ENCODE measurements at regions not wholly inside any gene's neighbourhood (a gene's known extent, or its start where the extent isn't known, plus 50 kb on each side); places are given as distances from the start of the nearest gene placed in this dataset.
A peak's percentile ranks its signal among the peaks of the same experiment; 100 is the strongest.

GRCh38 chr6:11296449-11297375 is 64.2 kb upstream of the NEDD9 start:
- Histone ChIP-seq H3K4me3 (no peak overlapping the region), H3K27ac (no peak overlapping the region), H3K9me3 (no peaks in the 10 kb centered on the region), H3K27me3 (no peaks in the 10 kb centered on the region), H3K36me3 (no peaks in the 10 kb centered on the region), H3K4me1 (peaks cover 11% of the 10 kb centered on the region)
- intact Hi-C loops (cut with DNase I), result no loop called here
- DNase-seq (no peak), ATAC-seq (peak; percentile 43)
- no peak for TF ChIP-seq CTCF (IDR thresholded peaks at IDR 0.05)

GRCh38 chr6:11295969-11296368 is 63.5 kb upstream of the NEDD9 start:
- no peak overlapping the region for H3K27ac ChIP-seq
- intact Hi-C loops (cut with DNase I), result no loop called here
- H3K9me3 ChIP-seq, result no peaks in the 10 kb centered on the region
- TF ChIP-seq CTCF (IDR thresholded peaks at IDR 0.05), result no peak
- DNase-seq (no peak), ATAC-seq (no peak)
- H3K4me3 ChIP-seq, result no peak overlapping the region
- peaks cover 11% of the 10 kb centered on the region for H3K4me1 ChIP-seq
- no peaks in the 10 kb centered on the region for H3K36me3 ChIP-seq
- no peaks in the 10 kb centered on the region for H3K27me3 ChIP-seq

- Histone ChIP-seq H3K9me3 (no peaks in the 10 kb centered on the region), H3K27ac (no peak overlapping the region), H3K4me3 (no peak overlapping the region), H3K36me3 (no peaks in the 10 kb centered on the region), H3K4me1 (peaks cover 11% of the 10 kb centered on the region), H3K27me3 (no peaks in the 10 kb centered on the region)
- no peak for DNase-seq
- peak; percentile 6 for ATAC-seq
- intact Hi-C loops (cut with DNase I), result no loop called here
- no peak for TF ChIP-seq CTCF (IDR thresholded peaks at IDR 0.05)
These were observed 61.8 kb upstream of the NEDD9 start for GRCh38 chr6:11294228-11294627.

- peak overlapping the region; percentile 30 for H3K4me3 ChIP-seq
- H3K9me3 ChIP-seq, result no peaks in the 10 kb centered on the region
- DNase-seq (no peak), ATAC-seq (peak; percentile 66)
- H3K36me3 ChIP-seq, result no peaks in the 10 kb centered on the region
- H3K27ac ChIP-seq, result peak overlapping the region; percentile 67
- peaks cover 13% of the 10 kb centered on the region for H3K4me1 ChIP-seq
- H3K27me3 ChIP-seq, result no peaks in the 10 kb centered on the region
- no peak for TF ChIP-seq CTCF (IDR thresholded peaks at IDR 0.05)
- intact Hi-C loops (cut with DNase I), result no loop called here
These were observed 60.2 kb upstream of the NEDD9 start for GRCh38 chr6:11292594-11293236.

- peaks cover 13% of the 10 kb centered on the region for H3K4me1 ChIP-seq
- DNase-seq (no peak), ATAC-seq (no peak)
- peak overlapping the region; percentile 30 for H3K4me3 ChIP-seq
- H3K36me3 ChIP-seq, result no peaks in the 10 kb centered on the region
- H3K27ac ChIP-seq, result peak overlapping the region; percentile 67
- H3K27me3 ChIP-seq, result no peaks in the 10 kb centered on the region
- H3K9me3 ChIP-seq, result no peaks in the 10 kb centered on the region
- intact Hi-C loops (cut with DNase I), result no loop called here
- TF ChIP-seq CTCF (IDR thresholded peaks at IDR 0.05), result no peak
These were observed 59.6 kb upstream of the NEDD9 start for GRCh38 chr6:11292091-11292490.

Measured in upper lobe of right lung (tissue), 1 donor.